CD4-positive, alpha-beta memory T cell (primary cell): ENCODE measurements at regions not wholly inside any gene's neighbourhood (a gene's known extent, or its start where the extent isn't known, plus 50 kb on each side); places are given as distances from the start of the nearest gene placed in this dataset.
"Not testable (repeated sequence)": the region's sequence is repeated elsewhere in the genome, so short reads cannot be mapped to it uniquely, and the experiment has no call there.

ENCODE experiments used
- CTCF ChIA-PET: fragments of 350-600 bp; sonication (Branson Sonifier 250); formaldehyde crosslinking; loops from one replicate; lab custom pipeline; 2021; ENCODE audit warnings: inconsistent platforms; ENCODE audit not compliant: partially characterized antibody; lab: Charles Lee
- POLR2A ChIA-PET: fragments of 350-600 bp; sonication (Branson Sonifier 250); formaldehyde crosslinking; loops from one replicate; lab custom pipeline; 2021; ENCODE audit not compliant: partially characterized antibody; lab: Charles Lee
- DNase-seq, 5 donors: peaks; one replicate each; pipeline versions ENCODE4 v3.0.0 to v3.0.0-alpha.2; 2020 to 2022; ENCODE audit warnings: mixed read lengths in 1 of 5
- H3K27ac ChIP-seq: one replicate; pipeline ENCODE4 v1.7.0; 2013; ENCODE audit warnings: low read depth, low read length
- H3K27me3 ChIP-seq: 2 replicates; pipeline ENCODE4 v1.7.0; 2013; ENCODE audit warnings: mild to moderate bottlenecking, low read length, moderate library complexity; ENCODE audit not compliant: insufficient read depth
- H3K36me3 ChIP-seq: 2 replicates; pipeline ENCODE4 v1.7.0; 2013; ENCODE audit warnings: mild to moderate bottlenecking, low read length, moderate library complexity; ENCODE audit not compliant: insufficient read depth
- H3K4me1 ChIP-seq: 2 replicates; pipeline ENCODE4 v1.7.0; 2013; ENCODE audit warnings: mild to moderate bottlenecking, low read length, moderate library complexity; ENCODE audit not compliant: insufficient read depth
- H3K4me3 ChIP-seq, 2 donors: one replicate each; pipeline ENCODE4 v1.7.0; 2013; ENCODE audit warnings: low read length in 2 of 2, mild to moderate bottlenecking in 1 of 2
- H3K9me3 ChIP-seq, 2 donors: one replicate each; pipeline ENCODE4 v1.7.0; 2013; ENCODE audit warnings: low read length in 2 of 2, control low read depth in 1 of 2; ENCODE audit not compliant: control insufficient read depth in 1 of 2
- H3K27ac Mint-ChIP-seq, 7 donors: one replicate each; pipeline ENCODE4 v1.8.0; 2020 to 2021; ENCODE audit warnings: mixed read lengths in 7 of 7, mild to moderate bottlenecking in 6 of 7, inconsistent platforms in 3 of 7, moderate library complexity in 3 of 7
- H3K27me3 Mint-ChIP-seq, 2 donors: one replicate each; pipeline ENCODE4 v1.8.0; 2020 to 2021; ENCODE audit warnings: mixed read lengths in 2 of 2
- H3K36me3 Mint-ChIP-seq, 2 donors: one replicate each; pipeline ENCODE4 v1.8.0; 2020 to 2021; ENCODE audit warnings: mixed read lengths in 2 of 2, inconsistent platforms in 1 of 2, mild to moderate bottlenecking in 1 of 2
- H3K4me1 Mint-ChIP-seq, 4 donors: one replicate each; pipeline ENCODE4 v1.8.0; 2020 to 2021; ENCODE audit warnings: mixed read lengths in 4 of 4, mild to moderate bottlenecking in 1 of 4
- H3K4me3 Mint-ChIP-seq, 8 donors: one replicate each; pipeline ENCODE4 v1.8.0; 2020 to 2021; ENCODE audit warnings: mixed read lengths in 8 of 8, mild to moderate bottlenecking in 7 of 8, moderate library complexity in 6 of 8, inconsistent platforms in 3 of 8
- H3K9me3 Mint-ChIP-seq, 8 donors: one replicate each; pipeline ENCODE4 v1.8.0; 2020 to 2021; ENCODE audit warnings: mixed read lengths in 8 of 8, mild to moderate bottlenecking in 5 of 8, inconsistent platforms in 3 of 8, moderate library complexity in 1 of 8
- intact Hi-C: fragments of 100-400 bp; cut with micrococcal nuclease; formaldehyde crosslinking; loops from one replicate; pipeline ENCODE4 v1.15.1; 2023

- H3K36me3 ChIP-seq, result no peaks in the 10 kb centered on the region
- Mint-ChIP-seq H3K27ac (no peak overlapping the region), H3K9me3 (peaks cover 0 to 2% (median 0%) of the 10 kb centered on the region in 8 donors), H3K4me3 (no peak overlapping the region), H3K36me3 (no peaks in the 10 kb centered on the region), H3K4me1 (no peaks in the 10 kb centered on the region), H3K27me3 (no peaks in the 10 kb centered on the region)
- CTCF ChIA-PET, result no interaction called here
- POLR2A ChIA-PET, result no interaction called here
- no peaks in the 10 kb centered on the region for H3K27me3 ChIP-seq
- no peak overlapping the region for H3K27ac ChIP-seq
- H3K4me1 ChIP-seq, result no peaks in the 10 kb centered on the region
- no peak overlapping the region for H3K4me3 ChIP-seq
- H3K9me3 ChIP-seq, result no peaks in the 10 kb centered on the region
- intact Hi-C loops, result no loop called here
- DNase-seq, result no peak
Measured at GRCh38 chr1:194653385-194653784, 1467.0 kb upstream of the B3GALT2 start.

GRCh38 chr1:194647118-194647517 is 1460.7 kb upstream of the B3GALT2 start:
- Mint-ChIP-seq H3K4me3 (no peak overlapping the region), H3K36me3 (no peaks in the 10 kb centered on the region), H3K9me3 (peaks cover 0 to 1% (median 0%) of the 10 kb centered on the region in 8 donors), H3K27me3 (no peaks in the 10 kb centered on the region), H3K4me1 (no peaks in the 10 kb centered on the region), H3K27ac (no peak overlapping the region)
- Histone ChIP-seq H3K4me3 (no peak overlapping the region), H3K27ac (no peak overlapping the region), H3K36me3 (no peaks in the 10 kb centered on the region), H3K4me1 (no peaks in the 10 kb centered on the region), H3K27me3 (no peaks in the 10 kb centered on the region), H3K9me3 (no peaks in the 10 kb centered on the region)
- CTCF ChIA-PET, result no interaction called here
- no peak for DNase-seq
- POLR2A ChIA-PET, result no interaction called here
- intact Hi-C loops, result no loop called here

- peaks cover 0 to 6% (median 2%) of the 10 kb centered on the region in 8 donors for H3K9me3 Mint-ChIP-seq
- ChIA-PET POLR2A (no interaction called here), CTCF (no interaction called here)
- Histone ChIP-seq H3K4me1 (no peaks in the 10 kb centered on the region), H3K36me3 (no peaks in the 10 kb centered on the region), H3K27me3 (no peaks in the 10 kb centered on the region), H3K4me3 (no peak overlapping the region), H3K27ac (no peak overlapping the region), H3K9me3 (no peaks in the 10 kb centered on the region)
- no peak overlapping the region for H3K4me3 Mint-ChIP-seq
- H3K27me3 Mint-ChIP-seq, result no peaks in the 10 kb centered on the region
- intact Hi-C loops, result no loop called here
- H3K4me1 Mint-ChIP-seq, result no peaks in the 10 kb centered on the region
- no peak overlapping the region for H3K27ac Mint-ChIP-seq
- H3K36me3 Mint-ChIP-seq, result no peaks in the 10 kb centered on the region
- peak in 1 of 5 donors; percentile 1 for DNase-seq
Measured at GRCh38 chr1:194644528-194644927, 1458.1 kb upstream of the B3GALT2 start.

- Histone ChIP-seq H3K36me3 (no peaks in the 10 kb centered on the region), H3K27ac (no peak overlapping the region), H3K4me1 (no peaks in the 10 kb centered on the region), H3K4me3 (no peak overlapping the region), H3K27me3 (no peaks in the 10 kb centered on the region), H3K9me3 (no peaks in the 10 kb centered on the region)
- CTCF ChIA-PET, result no interaction called here
- H3K4me3 Mint-ChIP-seq, result no peak overlapping the region
- no peaks in the 10 kb centered on the region for H3K4me1 Mint-ChIP-seq
- POLR2A ChIA-PET, result no interaction called here
- DNase-seq, result no peak
- no peaks in the 10 kb centered on the region for H3K36me3 Mint-ChIP-seq
- H3K27ac Mint-ChIP-seq, result no peak overlapping the region
- H3K9me3 Mint-ChIP-seq, result peaks cover 0 to 8% (median 2%) of the 10 kb centered on the region in 8 donors
- intact Hi-C loops, result no loop called here
- H3K27me3 Mint-ChIP-seq, result no peaks in the 10 kb centered on the region
Measured at GRCh38 chr1:194640322-194640721, 1453.9 kb upstream of the B3GALT2 start.

- H3K27ac ChIP-seq, result no peak overlapping the region
- POLR2A ChIA-PET, result no interaction called here
- H3K27me3 ChIP-seq, result no peaks in the 10 kb centered on the region
- Mint-ChIP-seq H3K4me3 (no peak overlapping the region), H3K27ac (peak overlapping the region in 1 of 7 donors; percentile 10), H3K27me3 (no peaks in the 10 kb centered on the region), H3K9me3 (peaks cover 0 to 5% (median 0%) of the 10 kb centered on the region in 8 donors), H3K36me3 (no peaks in the 10 kb centered on the region), H3K4me1 (no peaks in the 10 kb centered on the region)
- no peak for DNase-seq
- CTCF ChIA-PET, result no interaction called here
- intact Hi-C loops, result no loop called here
- H3K4me1 ChIP-seq, result no peaks in the 10 kb centered on the region
- no peaks in the 10 kb centered on the region for H3K36me3 ChIP-seq
- no peaks in the 10 kb centered on the region for H3K9me3 ChIP-seq
- H3K4me3 ChIP-seq, result no peak overlapping the region
Measured at GRCh38 chr1:194629011-194629410, 1442.6 kb upstream of the B3GALT2 start.

- Mint-ChIP-seq H3K4me1 (no peaks in the 10 kb centered on the region), H3K36me3 (no peaks in the 10 kb centered on the region), H3K4me3 (no peak overlapping the region), H3K27me3 (no peaks in the 10 kb centered on the region), H3K9me3 (peaks cover 0 to 5% (median 0%) of the 10 kb centered on the region in 8 donors), H3K27ac (no peak overlapping the region)
- ChIA-PET CTCF (no interaction called here), POLR2A (no interaction called here)
- Histone ChIP-seq H3K27me3 (no peaks in the 10 kb centered on the region), H3K4me3 (no peak overlapping the region), H3K27ac (no peak overlapping the region), H3K36me3 (no peaks in the 10 kb centered on the region), H3K9me3 (no peaks in the 10 kb centered on the region), H3K4me1 (no peaks in the 10 kb centered on the region)
- intact Hi-C loops, result no loop called here
- DNase-seq, result no peak
Measured at GRCh38 chr1:194624833-194625232, 1438.4 kb upstream of the B3GALT2 start.

- POLR2A ChIA-PET, result no interaction called here
- H3K36me3 Mint-ChIP-seq, result no peaks in the 10 kb centered on the region
- H3K27me3 ChIP-seq, result no peaks in the 10 kb centered on the region
- DNase-seq, result no peak
- H3K27me3 Mint-ChIP-seq, result no peaks in the 10 kb centered on the region
- H3K36me3 ChIP-seq, result no peaks in the 10 kb centered on the region
- no peaks in the 10 kb centered on the region for H3K9me3 ChIP-seq
- CTCF ChIA-PET, result no interaction called here
- intact Hi-C loops, result no loop called here
- H3K4me1 ChIP-seq, result no peaks in the 10 kb centered on the region
- H3K27ac ChIP-seq, result no peak overlapping the region
- H3K4me3 Mint-ChIP-seq, result no peak overlapping the region
- H3K9me3 Mint-ChIP-seq, result peaks cover 0 to 7% (median 0%) of the 10 kb centered on the region in 8 donors
- H3K4me1 Mint-ChIP-seq, result no peaks in the 10 kb centered on the region
- no peak overlapping the region for H3K27ac Mint-ChIP-seq
- no peak overlapping the region for H3K4me3 ChIP-seq
Measured at GRCh38 chr1:194618101-194618500, 1431.7 kb upstream of the B3GALT2 start.

- intact Hi-C loops, H3K36me3 ChIP-seq, H3K4me3 Mint-ChIP-seq, H3K27ac ChIP-seq, CTCF ChIA-PET, H3K9me3 ChIP-seq, DNase-seq, H3K4me3 ChIP-seq, H3K4me1 ChIP-seq, POLR2A ChIA-PET, H3K27me3 ChIP-seq, H3K4me1 Mint-ChIP-seq, H3K36me3 Mint-ChIP-seq, H3K27me3 Mint-ChIP-seq, H3K9me3 Mint-ChIP-seq, H3K27ac Mint-ChIP-seq: not testable (repeated sequence)
Measured at GRCh38 chr1:194617272-194617671, 1430.9 kb upstream of the B3GALT2 start.
